ENCODE measurements at regions not wholly inside any gene's neighbourhood (a gene's known extent, or its start where the extent isn't known, plus 50 kb on each side); places are given as distances from the start of the nearest gene placed in this dataset.

- intact Hi-C loops (cut with DNase I; ENCODE audit: low total_unique reads): no loop called here
- Histone ChIP-seq H3K4me3 (no peak overlapping the region), H3K4me1 (peaks cover 0 to under 1% of the 10 kb centered on the region in 2 donors), H3K27ac (no peak overlapping the region), H3K27me3 (no peaks in the 10 kb centered on the region), H3K36me3 (no peaks in the 10 kb centered on the region), H3K9me3 (no peaks in the 10 kb centered on the region)
- no peak for ATAC-seq
- no peak for DNase-seq
- in situ Hi-C loops (cut with MboI; ENCODE audit: low sequenced_read_pairs in 4 of 4): no loop called here
- no peak for TF ChIP-seq POLR2A (IDR thresholded peaks at IDR 0.05)
- TF ChIP-seq CTCF (IDR thresholded peaks at IDR 0.05 in 4 of 5, conservative IDR thresholded peaks at IDR 0.05 in 1 of 5): no peak
Observed at GRCh38 chr12:115233891-115234543, 550.0 kb upstream of the TBX3 start.

- H3K4me3 ChIP-seq: no peak overlapping the region
- no peaks in the 10 kb centered on the region for H3K9me3 ChIP-seq
- DNase-seq (no peak), ATAC-seq (no peak)
- no peak overlapping the region for H3K27ac ChIP-seq
- in situ Hi-C loops (cut with MboI; ENCODE audit: low sequenced_read_pairs in 4 of 4) (no loop called here), intact Hi-C loops (cut with DNase I; ENCODE audit: low total_unique reads) (no loop called here)
- H3K36me3 ChIP-seq: no peaks in the 10 kb centered on the region
- H3K27me3 ChIP-seq: no peaks in the 10 kb centered on the region
- peaks cover 5 to 11% of the 10 kb centered on the region in 2 donors for H3K4me1 ChIP-seq
- TF ChIP-seq CTCF (IDR thresholded peaks at IDR 0.05 in 4 of 5, conservative IDR thresholded peaks at IDR 0.05 in 1 of 5) (no peak), POLR2A (IDR thresholded peaks at IDR 0.05) (no peak)
Observed at GRCh38 chr12:115232455-115233156, 548.6 kb upstream of the TBX3 start.

GRCh38 chr12:115230606-115231005 is 546.6 kb upstream of the TBX3 start:
- H3K27me3 ChIP-seq: no peaks in the 10 kb centered on the region
- ATAC-seq: no peak
- H3K9me3 ChIP-seq: no peaks in the 10 kb centered on the region
- TF ChIP-seq POLR2A (IDR thresholded peaks at IDR 0.05) (no peak), CTCF (IDR thresholded peaks at IDR 0.05 in 4 of 5, conservative IDR thresholded peaks at IDR 0.05 in 1 of 5) (no peak)
- intact Hi-C loops (cut with DNase I; ENCODE audit: low total_unique reads): no loop called here
- no peak overlapping the region for H3K27ac ChIP-seq
- no peak overlapping the region for H3K4me3 ChIP-seq
- no peak for DNase-seq
- in situ Hi-C loops (cut with MboI; ENCODE audit: low sequenced_read_pairs in 4 of 4): no loop called here
- H3K36me3 ChIP-seq: no peaks in the 10 kb centered on the region
- peaks cover 10 to 26% of the 10 kb centered on the region in 2 donors for H3K4me1 ChIP-seq

GRCh38 chr12:115229517-115229916 is 545.5 kb upstream of the TBX3 start:
- ATAC-seq (no peak), DNase-seq (no peak)
- H3K4me1 ChIP-seq: peaks cover 10 to 29% of the 10 kb centered on the region in 2 donors
- no peaks in the 10 kb centered on the region for H3K27me3 ChIP-seq
- H3K4me3 ChIP-seq: no peak overlapping the region
- TF ChIP-seq POLR2A (IDR thresholded peaks at IDR 0.05): no peak
- TF ChIP-seq CTCF (IDR thresholded peaks at IDR 0.05 in 4 of 5, conservative IDR thresholded peaks at IDR 0.05 in 1 of 5): no peak
- no peaks in the 10 kb centered on the region for H3K36me3 ChIP-seq
- no peak overlapping the region for H3K27ac ChIP-seq
- in situ Hi-C loops (cut with MboI; ENCODE audit: low sequenced_read_pairs in 4 of 4) (no loop called here), intact Hi-C loops (cut with DNase I; ENCODE audit: low total_unique reads) (loop anchor here (5.0 kb wide), 1 partner anchor 547 kb away; the partner anchor contains the start of gene TBX3)
- H3K9me3 ChIP-seq: no peaks in the 10 kb centered on the region

All from gastrocnemius medialis (tissue), 4 donors.